ENCODE measurements at regions not wholly inside any gene's neighbourhood (a gene's known extent, or its start where the extent isn't known, plus 50 kb on each side); places are given as distances from the start of the nearest gene placed in this dataset.
"Not testable (repeated sequence)": the region's sequence is repeated elsewhere in the genome, so short reads cannot be mapped to it uniquely, and the experiment has no call there.

DNA sequence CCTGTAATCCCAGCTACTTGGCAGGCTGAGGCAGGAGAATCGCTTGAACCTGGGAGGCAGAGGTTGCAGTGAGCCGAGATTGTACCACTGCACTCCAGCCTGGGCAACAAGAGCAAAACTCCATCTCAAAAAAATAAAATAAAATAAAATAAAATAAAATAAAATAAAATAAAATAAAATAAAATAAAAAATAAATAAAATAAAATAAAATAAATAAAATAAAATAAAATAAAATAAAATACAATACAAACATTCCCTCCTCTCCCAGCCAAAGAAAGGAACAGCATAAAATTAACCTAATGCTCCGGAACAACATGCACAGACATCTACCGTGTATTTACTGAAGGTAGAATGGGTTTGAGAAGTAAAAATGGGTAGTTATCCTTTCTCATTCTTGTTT, 521.9 kb upstream of the FAM174A start:
- not testable (repeated sequence) for TF ChIP-seq MEF2A (IDR thresholded peaks at IDR 0.05; ENCODE audit: borderline replicate concordance, low read depth); EZH2phosphoT487 (IDR thresholded peaks at IDR 0.05; ENCODE audit: borderline replicate concordance, low read depth); MXI1 (IDR thresholded peaks at IDR 0.05; ENCODE audit: low read depth, low read length); GATA2 (CRISPR knock-in tag; IDR thresholded peaks at IDR 0.05); EP300 (IDR thresholded peaks at IDR 0.05; ENCODE audit: borderline replicate concordance in 1 of 2, low read depth in 1 of 2, low read length in 1 of 2); SMC3 (IDR thresholded peaks at IDR 0.05; ENCODE audit: low read depth, low read length); YY1 (IDR thresholded peaks at IDR 0.05; ENCODE audit: low read depth); POLR2AphosphoS5 (IDR thresholded peaks at IDR 0.05; ENCODE audit: low read depth, low read length); NFIC (IDR thresholded peaks at IDR 0.05; ENCODE audit: borderline replicate concordance)
- TF ChIP-seq, protein P1, sequence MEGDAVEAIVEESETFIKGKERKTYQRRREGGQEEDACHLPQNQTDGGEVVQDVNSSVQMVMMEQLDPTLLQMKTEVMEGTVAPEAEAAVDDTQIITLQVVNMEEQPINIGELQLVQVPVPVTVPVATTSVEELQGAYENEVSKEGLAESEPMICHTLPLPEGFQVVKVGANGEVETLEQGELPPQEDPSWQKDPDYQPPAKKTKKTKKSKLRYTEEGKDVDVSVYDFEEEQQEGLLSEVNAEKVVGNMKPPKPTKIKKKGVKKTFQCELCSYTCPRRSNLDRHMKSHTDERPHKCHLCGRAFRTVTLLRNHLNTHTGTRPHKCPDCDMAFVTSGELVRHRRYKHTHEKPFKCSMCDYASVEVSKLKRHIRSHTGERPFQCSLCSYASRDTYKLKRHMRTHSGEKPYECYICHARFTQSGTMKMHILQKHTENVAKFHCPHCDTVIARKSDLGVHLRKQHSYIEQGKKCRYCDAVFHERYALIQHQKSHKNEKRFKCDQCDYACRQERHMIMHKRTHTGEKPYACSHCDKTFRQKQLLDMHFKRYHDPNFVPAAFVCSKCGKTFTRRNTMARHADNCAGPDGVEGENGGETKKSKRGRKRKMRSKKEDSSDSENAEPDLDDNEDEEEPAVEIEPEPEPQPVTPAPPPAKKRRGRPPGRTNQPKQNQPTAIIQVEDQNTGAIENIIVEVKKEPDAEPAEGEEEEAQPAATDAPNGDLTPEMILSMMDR (IDR thresholded peaks at IDR 0.05), result not testable (repeated sequence)
- TF ChIP-seq, protein P2, sequence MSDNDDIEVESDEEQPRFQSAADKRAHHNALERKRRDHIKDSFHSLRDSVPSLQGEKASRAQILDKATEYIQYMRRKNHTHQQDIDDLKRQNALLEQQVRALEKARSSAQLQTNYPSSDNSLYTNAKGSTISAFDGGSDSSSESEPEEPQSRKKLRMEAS (IDR thresholded peaks at IDR 0.05; ENCODE audit: low read depth), result not testable (repeated sequence)
- TF ChIP-seq, protein P3, sequence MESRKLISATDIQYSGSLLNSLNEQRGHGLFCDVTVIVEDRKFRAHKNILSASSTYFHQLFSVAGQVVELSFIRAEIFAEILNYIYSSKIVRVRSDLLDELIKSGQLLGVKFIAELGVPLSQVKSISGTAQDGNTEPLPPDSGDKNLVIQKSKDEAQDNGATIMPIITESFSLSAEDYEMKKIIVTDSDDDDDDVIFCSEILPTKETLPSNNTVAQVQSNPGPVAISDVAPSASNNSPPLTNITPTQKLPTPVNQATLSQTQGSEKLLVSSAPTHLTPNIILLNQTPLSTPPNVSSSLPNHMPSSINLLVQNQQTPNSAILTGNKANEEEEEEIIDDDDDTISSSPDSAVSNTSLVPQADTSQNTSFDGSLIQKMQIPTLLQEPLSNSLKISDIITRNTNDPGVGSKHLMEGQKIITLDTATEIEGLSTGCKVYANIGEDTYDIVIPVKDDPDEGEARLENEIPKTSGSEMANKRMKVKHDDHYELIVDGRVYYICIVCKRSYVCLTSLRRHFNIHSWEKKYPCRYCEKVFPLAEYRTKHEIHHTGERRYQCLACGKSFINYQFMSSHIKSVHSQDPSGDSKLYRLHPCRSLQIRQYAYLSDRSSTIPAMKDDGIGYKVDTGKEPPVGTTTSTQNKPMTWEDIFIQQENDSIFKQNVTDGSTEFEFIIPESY (IDR thresholded peaks at IDR 0.05; ENCODE audit: borderline replicate concordance, low read depth), result not testable (repeated sequence)

All from SK-N-SH (cell line).